Stomach (tissue), 8 donors: ENCODE measurements at regions not wholly inside any gene's neighbourhood (a gene's known extent, or its start where the extent isn't known, plus 50 kb on each side); places are given as distances from the start of the nearest gene placed in this dataset.

ENCODE experiments used
- DNase-seq, 2 donors: peaks; one replicate each; pipeline versions ENCODE4 v3.0.0 to v3.0.0-alpha.2; 2013 to 2019
- H3K27ac ChIP-seq, 5 donors: fragments of 200-600 bp in 4 of 5; sonication (generic) in 4 of 5; one replicate each; pipeline ENCODE4 v1.5.1; 2013 to 2019; ENCODE audit warnings: mild to moderate bottlenecking in 1 of 5, moderate library complexity in 1 of 5
- H3K27me3 ChIP-seq, 3 donors: fragments of 200-600 bp; sonication (generic); one replicate each; pipeline ENCODE4 v1.5.1; 2017 to 2019; ENCODE audit warnings: mixed run types in 1 of 3
- H3K36me3 ChIP-seq, 4 donors: fragments of 200-600 bp; sonication (generic); 1 replicate in 3 of 4; 2 replicates in 1 of 4; pipeline ENCODE4 v1.5.1; 2016 to 2019
- H3K4me1 ChIP-seq, 4 donors: fragments of 200-600 bp; sonication (generic); one replicate each; pipeline ENCODE4 v1.5.1; 2016 to 2019
- H3K4me3 ChIP-seq, 4 donors: fragments of 200-600 bp; sonication (generic) in 3 of 4; one replicate each; pipeline ENCODE4 v1.5.1; 2016 to 2019; ENCODE audit warnings: mild to moderate bottlenecking in 1 of 4
- H3K9me3 ChIP-seq, 4 donors: fragments of 200-600 bp; sonication (generic); one replicate each; pipeline ENCODE4 v1.5.1; 2016 to 2019
- EP300 ChIP-seq: sonication (generic); formaldehyde crosslinking; IDR thresholded peaks from one replicate; pipeline ENCODE4 v1.6.1; 2017; ENCODE audit warnings: antibody characterized with exemption
- POLR2A ChIP-seq, 4 donors: fragments of 450-650 bp; IDR thresholded peaks; one replicate each; pipeline ENCODE4 v1.6.1; 2016; ENCODE audit warnings: antibody characterized with exemption in 4 of 4, control low read depth in 2 of 4, mild to moderate bottlenecking in 1 of 4, moderate library complexity in 1 of 4
- POLR2AphosphoS5 ChIP-seq, 3 donors: sonication (generic); formaldehyde crosslinking; IDR thresholded peaks; one replicate each; pipeline ENCODE4 v1.6.1; 2016; ENCODE audit warnings: antibody characterized with exemption in 3 of 3
- WGBS, 5 donors: extraction: QIAGEN DNeasy Blood & Tissue Kit in 3 of 5; methylation state at CpG; one replicate each; pipeline versions ENCODE4 v1.1.5 to v1.1.7; 2013 to 2018; 5-methylcytosine and 5-hydroxymethylcytosine counted together
- intact Hi-C: fragments of 100-400 bp; cut with DNase I; formaldehyde crosslinking; loops from one replicate; pipeline ENCODE4 v1.15.1; 2023; ENCODE audit warnings: low total_unique reads
- TF ChIP-seq, protein P1 (sequence below), 7 experiments: fragments of 450-650 bp in 4 of 7; fragments of 200-600 bp in 3 of 7; sonication (generic) in 3 of 7; IDR thresholded peaks; one replicate each; pipeline ENCODE4 v1.5.1; 2016 to 2019; ENCODE audit warnings: antibody characterized with exemption in 7 of 7, control low read depth in 2 of 7, mild to moderate bottlenecking in 1 of 7
- donor health status: healthy with polysubstance abuse.
- donor health status: Bipolar disorder and iron deficiency.
- donor health status: healthy.

DNA sequence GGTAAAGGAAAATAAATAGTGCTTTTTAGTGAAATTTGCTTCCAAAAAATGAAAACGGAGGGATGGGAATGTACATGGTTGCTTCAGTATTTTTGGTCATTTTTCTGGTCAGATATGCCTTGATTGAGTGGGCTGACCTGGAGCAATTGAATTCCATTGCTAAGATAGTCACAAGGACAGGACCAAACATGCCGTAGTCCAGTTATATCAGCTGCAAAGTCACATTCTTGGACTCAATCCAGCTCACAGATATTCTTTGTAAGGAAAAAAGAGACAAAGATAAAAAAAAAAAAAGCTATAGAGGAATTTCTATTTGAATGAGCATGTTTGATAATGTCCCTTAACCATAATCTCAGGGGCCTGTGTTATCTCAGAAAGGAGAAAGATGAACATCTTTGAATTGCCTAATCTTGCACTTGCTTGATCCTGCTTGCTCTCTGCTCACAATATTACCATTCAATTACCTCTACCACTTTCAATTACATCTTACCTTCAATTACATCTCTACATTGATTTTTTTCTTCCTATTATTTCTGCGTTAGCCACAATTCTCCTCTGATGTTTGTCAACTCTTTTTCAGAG is 75.4 kb upstream of the PACRGL start:
- Histone ChIP-seq H3K9me3 (no peaks in the 10 kb centered on the region), H3K36me3 (no peaks in the 10 kb centered on the region), H3K27ac (peak overlapping the region in 1 of 5 donors; percentile 39), H3K27me3 (no peaks in the 10 kb centered on the region), H3K4me3 (no peak overlapping the region), H3K4me1 (peaks cover 0 to 8% (median 3%) of the 10 kb centered on the region in 4 donors)
- no peak for TF ChIP-seq POLR2AphosphoS5 (IDR thresholded peaks at IDR 0.05)
- no peak for TF ChIP-seq POLR2A (IDR thresholded peaks at IDR 0.05)
- TF ChIP-seq, protein P1, sequence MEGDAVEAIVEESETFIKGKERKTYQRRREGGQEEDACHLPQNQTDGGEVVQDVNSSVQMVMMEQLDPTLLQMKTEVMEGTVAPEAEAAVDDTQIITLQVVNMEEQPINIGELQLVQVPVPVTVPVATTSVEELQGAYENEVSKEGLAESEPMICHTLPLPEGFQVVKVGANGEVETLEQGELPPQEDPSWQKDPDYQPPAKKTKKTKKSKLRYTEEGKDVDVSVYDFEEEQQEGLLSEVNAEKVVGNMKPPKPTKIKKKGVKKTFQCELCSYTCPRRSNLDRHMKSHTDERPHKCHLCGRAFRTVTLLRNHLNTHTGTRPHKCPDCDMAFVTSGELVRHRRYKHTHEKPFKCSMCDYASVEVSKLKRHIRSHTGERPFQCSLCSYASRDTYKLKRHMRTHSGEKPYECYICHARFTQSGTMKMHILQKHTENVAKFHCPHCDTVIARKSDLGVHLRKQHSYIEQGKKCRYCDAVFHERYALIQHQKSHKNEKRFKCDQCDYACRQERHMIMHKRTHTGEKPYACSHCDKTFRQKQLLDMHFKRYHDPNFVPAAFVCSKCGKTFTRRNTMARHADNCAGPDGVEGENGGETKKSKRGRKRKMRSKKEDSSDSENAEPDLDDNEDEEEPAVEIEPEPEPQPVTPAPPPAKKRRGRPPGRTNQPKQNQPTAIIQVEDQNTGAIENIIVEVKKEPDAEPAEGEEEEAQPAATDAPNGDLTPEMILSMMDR (IDR thresholded peaks at IDR 0.05): no peak
- no peak for TF ChIP-seq EP300
- DNase-seq: no peak
- intact Hi-C loops: no loop called here
- WGBS, 5 donors: 33 to 50% (median 41%) methylated on average over 3 of the region's 3 CpGs

DNA sequence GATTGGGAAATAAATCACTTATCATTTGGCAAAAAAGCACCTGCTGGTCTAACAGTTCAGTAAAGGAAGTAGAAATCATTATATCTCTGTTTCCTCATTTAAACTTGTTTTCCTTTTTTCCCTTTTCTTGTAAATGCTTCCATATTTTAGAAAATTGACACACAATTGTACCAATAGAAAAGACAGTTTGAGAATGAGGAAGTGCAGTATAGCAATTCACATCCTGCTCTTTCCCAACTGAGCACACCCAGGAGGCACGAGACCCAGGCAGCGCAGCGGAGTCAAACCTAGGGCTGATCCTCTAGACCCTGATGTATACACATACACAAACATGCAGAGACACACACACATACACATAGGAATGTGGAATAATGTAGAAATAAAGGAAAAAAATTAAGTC is 74.8 kb upstream of the PACRGL start:
- intact Hi-C loops: no loop called here
- WGBS, 5 donors: 66 to 78% (median 69%) methylated on average over 3 of the region's 3 CpGs
- Histone ChIP-seq H3K9me3 (no peaks in the 10 kb centered on the region), H3K36me3 (no peaks in the 10 kb centered on the region), H3K4me1 (peaks cover 0 to 8% (median 3%) of the 10 kb centered on the region in 4 donors), H3K27me3 (no peaks in the 10 kb centered on the region), H3K4me3 (no peak overlapping the region), H3K27ac (peak overlapping the region in 1 of 5 donors; percentile 39)
- no peak for DNase-seq
- TF ChIP-seq, protein P1 (IDR thresholded peaks at IDR 0.05): no peak
- TF ChIP-seq POLR2A (IDR thresholded peaks at IDR 0.05) (no peak), POLR2AphosphoS5 (IDR thresholded peaks at IDR 0.05) (no peak), EP300 (no peak)

DNA sequence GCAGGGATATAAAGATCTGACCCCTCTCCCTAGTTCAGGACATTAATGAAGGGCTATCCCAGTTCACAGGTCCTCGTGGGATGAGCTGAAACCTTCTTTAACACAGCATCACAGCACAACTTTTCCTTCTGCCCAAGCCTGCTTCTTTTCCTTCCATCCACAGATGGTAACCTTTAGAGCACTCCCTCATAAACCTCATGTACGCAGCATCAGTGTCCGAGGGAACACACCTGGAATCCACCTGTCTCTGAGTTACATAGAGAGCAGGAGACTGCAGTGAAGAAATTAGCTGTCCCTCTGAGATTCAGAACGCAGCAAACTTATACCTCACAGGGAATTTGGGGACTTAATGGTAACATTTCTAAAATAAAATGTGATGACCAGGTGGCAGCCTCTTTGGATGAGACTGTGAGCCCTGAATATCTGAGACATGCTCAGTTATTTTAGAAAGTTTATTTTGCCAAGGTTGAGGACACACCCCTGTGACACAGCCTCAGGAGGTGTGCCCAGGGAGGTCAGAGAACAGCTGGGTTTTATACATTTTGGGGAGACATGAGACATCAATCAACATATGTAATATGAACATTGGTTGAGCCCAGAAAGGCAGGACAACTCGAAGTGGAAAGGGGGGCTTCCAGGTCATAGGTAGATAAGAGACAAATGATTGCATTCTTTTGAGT is 73.8 kb upstream of the PACRGL start:
- H3K4me3 ChIP-seq: no peak overlapping the region
- H3K27me3 ChIP-seq: no peaks in the 10 kb centered on the region
- TF ChIP-seq, protein P1 (IDR thresholded peaks at IDR 0.05): no peak
- TF ChIP-seq POLR2AphosphoS5 (IDR thresholded peaks at IDR 0.05): no peak
- TF ChIP-seq EP300: no peak
- no peak for TF ChIP-seq POLR2A (IDR thresholded peaks at IDR 0.05)
- H3K27ac ChIP-seq: no peak overlapping the region
- no peaks in the 10 kb centered on the region for H3K9me3 ChIP-seq
- intact Hi-C loops: no loop called here
- no peaks in the 10 kb centered on the region for H3K36me3 ChIP-seq
- WGBS, 5 donors: 50 to 79% (median 68%) methylated on average over 5 of the region's 5 CpGs
- DNase-seq: no peak
- H3K4me1 ChIP-seq: peaks cover 0 to 8% (median 3%) of the 10 kb centered on the region in 4 donors

DNA sequence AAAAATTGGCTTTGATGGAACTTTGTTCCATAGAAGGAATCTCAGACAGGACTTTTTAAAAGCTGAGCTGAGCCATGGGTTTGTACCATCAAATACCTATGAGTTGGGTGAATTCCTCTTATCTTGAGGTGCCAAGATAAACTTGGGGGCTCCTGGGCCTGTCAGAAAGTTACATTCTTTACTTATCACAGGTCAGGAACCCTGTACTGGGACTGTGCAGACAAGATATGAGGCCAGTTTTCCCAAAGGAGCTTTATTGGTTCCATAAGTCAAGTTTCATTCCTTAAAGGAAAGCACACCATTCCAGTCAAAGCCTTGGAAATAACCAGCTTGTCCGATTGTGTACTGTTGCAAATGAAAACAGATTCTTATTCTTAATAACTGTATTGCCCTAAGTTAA is 72.4 kb upstream of the PACRGL start:
- Histone ChIP-seq H3K27ac (no peak overlapping the region), H3K9me3 (no peaks in the 10 kb centered on the region), H3K4me1 (peaks cover 0 to 8% (median 3%) of the 10 kb centered on the region in 4 donors), H3K27me3 (no peaks in the 10 kb centered on the region), H3K36me3 (no peaks in the 10 kb centered on the region), H3K4me3 (no peak overlapping the region)
- TF ChIP-seq EP300 (no peak), POLR2AphosphoS5 (IDR thresholded peaks at IDR 0.05) (no peak), POLR2A (IDR thresholded peaks at IDR 0.05) (no peak)
- TF ChIP-seq, protein P1 (IDR thresholded peaks at IDR 0.05): no peak
- no peak for DNase-seq
- WGBS, 5 donors: 77 to 90% (median 88%) methylated on average over 1 of the region's 1 CpG
- intact Hi-C loops: no loop called here
